ENCODE measurements at regions not wholly inside any gene's neighbourhood (a gene's known extent, or its start where the extent isn't known, plus 50 kb on each side); places are given as distances from the start of the nearest gene placed in this dataset.
A peak's percentile ranks its signal among the peaks of the same experiment; 100 is the strongest.

DNA sequence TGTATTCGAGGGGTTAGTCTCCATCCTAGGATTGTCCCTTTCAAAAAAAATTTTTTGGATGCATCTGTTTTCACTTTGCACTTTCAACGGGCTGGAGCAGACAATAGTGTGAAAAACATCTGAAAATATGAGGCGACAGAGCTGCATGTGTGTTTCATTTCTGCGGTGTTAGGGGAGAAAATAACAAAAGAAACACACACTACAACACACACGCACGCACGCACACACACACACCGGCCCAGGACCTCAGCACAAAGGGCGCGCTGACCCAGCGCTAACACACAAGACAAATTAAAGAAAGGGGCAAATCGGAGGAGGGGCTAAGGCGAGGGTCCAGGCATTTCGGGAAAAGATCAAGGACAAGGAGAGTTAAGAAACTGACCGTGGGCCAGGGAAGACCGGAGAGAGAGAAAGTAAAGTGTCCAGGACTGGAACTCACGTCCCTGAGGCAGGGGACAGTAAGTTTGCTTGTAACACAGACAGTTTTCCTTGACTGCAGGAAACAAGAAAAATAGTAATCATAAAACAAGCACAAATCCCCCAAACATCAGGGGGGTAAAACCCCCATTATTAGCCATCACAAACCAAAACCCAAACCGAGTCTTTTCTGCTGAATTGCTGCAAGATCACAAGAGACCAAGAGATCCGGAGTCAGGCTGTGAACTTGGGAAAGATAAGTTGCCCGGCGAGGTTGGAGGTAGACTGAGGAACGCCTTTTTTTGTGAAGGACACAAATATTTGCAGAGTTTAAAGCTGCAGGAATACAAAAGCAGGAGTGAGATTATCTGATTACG is 302.1 kb downstream of the PARP8 start:
- no TSS peak for BruUV-seq (replicated peaks)
- H3K4me3 ChIP-seq (replicated peaks in 1 of 3; ENCODE audit: insufficient read depth in 1 of 3, low read depth in 1 of 3, low read length in 3 of 3) = no peak overlapping the region

More for the DNA sequence above, 302.1 kb downstream of the PARP8 start:
- Histone ChIP-seq H3K4me1 (ENCODE audit: control insufficient read depth, extremely low read depth, insufficient read depth, low read length) (no peaks in the 10 kb centered on the region), H3K9me1 (replicated peaks; ENCODE audit: control insufficient read depth, extremely low read depth, insufficient read depth, low read length) (no peaks in the 10 kb centered on the region), H3K9ac (replicated peaks; ENCODE audit: extremely low read depth, insufficient read depth, low read length) (no peak overlapping the region), H3K27ac (ENCODE audit: insufficient read depth, low read depth, low read length) (no peak overlapping the region), H3K27me3 (ENCODE audit: control insufficient read depth in 2 of 2, insufficient read depth in 2 of 2, low read length in 2 of 2) (peaks cover 60 to 67% of the 10 kb centered on the region in 2 experiments), H4K20me1 (replicated peaks; ENCODE audit: control insufficient read depth, extremely low read depth, insufficient read depth, low read length) (no peaks in the 10 kb centered on the region), H3K36me3 (ENCODE audit: control insufficient read depth in 2 of 2, extremely low read depth in 1 of 2, insufficient read depth in 2 of 2, low read length in 2 of 2) (no peaks in the 10 kb centered on the region), H2AFZ (ENCODE audit: low read depth, low read length) (no peak overlapping the region), H3K9me3 (replicated peaks; ENCODE audit: control insufficient read depth, insufficient read depth, low read length) (no peaks in the 10 kb centered on the region), H3K79me2 (ENCODE audit: control insufficient read depth, insufficient read depth, low read length) (no peaks in the 10 kb centered on the region), H3K4me2 (ENCODE audit: insufficient read depth, low read length) (no peak overlapping the region)
- DNase-seq (ENCODE audit: low read depth, low spot score) (no peak), FAIRE-seq (no peak)
- ChIA-PET POLR2A (no interaction called here), CTCF (interaction anchor here (0.7 to 1.2 kb wide), 3 partner anchors 1039 to 1628 kb away, joined by 3 to 5 read pairs (median 3); no protein-coding TSS in a partner anchor)
- peak; percentile 20 for TF ChIP-seq EZH2 (IDR thresholded peaks at IDR 0.05; ENCODE audit: borderline replicate concordance, low read depth, low read length, severe bottlenecking)
- TF ChIP-seq, protein P1, sequence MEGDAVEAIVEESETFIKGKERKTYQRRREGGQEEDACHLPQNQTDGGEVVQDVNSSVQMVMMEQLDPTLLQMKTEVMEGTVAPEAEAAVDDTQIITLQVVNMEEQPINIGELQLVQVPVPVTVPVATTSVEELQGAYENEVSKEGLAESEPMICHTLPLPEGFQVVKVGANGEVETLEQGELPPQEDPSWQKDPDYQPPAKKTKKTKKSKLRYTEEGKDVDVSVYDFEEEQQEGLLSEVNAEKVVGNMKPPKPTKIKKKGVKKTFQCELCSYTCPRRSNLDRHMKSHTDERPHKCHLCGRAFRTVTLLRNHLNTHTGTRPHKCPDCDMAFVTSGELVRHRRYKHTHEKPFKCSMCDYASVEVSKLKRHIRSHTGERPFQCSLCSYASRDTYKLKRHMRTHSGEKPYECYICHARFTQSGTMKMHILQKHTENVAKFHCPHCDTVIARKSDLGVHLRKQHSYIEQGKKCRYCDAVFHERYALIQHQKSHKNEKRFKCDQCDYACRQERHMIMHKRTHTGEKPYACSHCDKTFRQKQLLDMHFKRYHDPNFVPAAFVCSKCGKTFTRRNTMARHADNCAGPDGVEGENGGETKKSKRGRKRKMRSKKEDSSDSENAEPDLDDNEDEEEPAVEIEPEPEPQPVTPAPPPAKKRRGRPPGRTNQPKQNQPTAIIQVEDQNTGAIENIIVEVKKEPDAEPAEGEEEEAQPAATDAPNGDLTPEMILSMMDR (IDR thresholded peaks at IDR 0.05; ENCODE audit: extremely low read depth in 1 of 2, insufficient read depth in 1 of 2, low read depth in 1 of 2, low read length in 2 of 2) = no peak
- no peak for TF ChIP-seq POLR2A (IDR thresholded peaks at IDR 0.05; ENCODE audit: low read depth, low read length)
- no peak for TF ChIP-seq GATA2 (IDR thresholded peaks at IDR 0.05; ENCODE audit: insufficient read depth, insufficient read length, low read depth, low read length)
- TF ChIP-seq JUN (IDR thresholded peaks at IDR 0.05; ENCODE audit: borderline replicate concordance, insufficient read depth, insufficient read length, low read depth) = no peak
- dilution Hi-C loops (cut with MboI; ENCODE audit: extremely low pct_ligation_motif_present, low sequenced_read_pairs) (no loop called here), intact Hi-C loops (cut with micrococcal nuclease) (no loop called here)

Measured in endothelial cell of umbilical vein (primary cell).